ENCODE measurements at regions not wholly inside any gene's neighbourhood (a gene's known extent, or its start where the extent isn't known, plus 50 kb on each side); places are given as distances from the start of the nearest gene placed in this dataset.
"Not testable (repeated sequence)": the region's sequence is repeated elsewhere in the genome, so short reads cannot be mapped to it uniquely, and the experiment has no call there.

- WGBS (ENCODE audit: insufficient coverage): no CpG with 5 or more reads among the region's 3 CpGs
- Histone ChIP-seq H3K27me3 (ENCODE audit: control insufficient read depth, insufficient read depth, low read length) (no peaks in the 10 kb centered on the region), H3K36me3 (ENCODE audit: control insufficient read depth, insufficient read depth, low read length) (no peaks in the 10 kb centered on the region), H3K27ac (ENCODE audit: low read depth, low read length) (no peak overlapping the region), H3K9me3 (ENCODE audit: control insufficient read depth, insufficient read depth, low read length) (no peaks in the 10 kb centered on the region), H3K4me1 (ENCODE audit: control insufficient read depth, insufficient read depth, low read length) (peaks cover 22% of the 10 kb centered on the region), H3K4me3 (ENCODE audit: low read depth, low read length) (no peak overlapping the region)
- DNase-seq (ENCODE audit: low read depth in 4 of 6, low spot score in 6 of 6): no peak
Measured at GRCh38 chr9:88875400-88876120, 115.7 kb upstream of the S1PR3 start.

GRCh38 chr9:88880199-88880598, 111.1 kb upstream of the S1PR3 start:
- DNase-seq (ENCODE audit: low read depth in 4 of 6, low spot score in 6 of 6): no peak
- H3K27ac ChIP-seq (ENCODE audit: low read depth, low read length): no peak overlapping the region
- H3K27me3 ChIP-seq (ENCODE audit: control insufficient read depth, insufficient read depth, low read length): no peaks in the 10 kb centered on the region
- H3K36me3 ChIP-seq (ENCODE audit: control insufficient read depth, insufficient read depth, low read length): no peaks in the 10 kb centered on the region
- no peaks in the 10 kb centered on the region for H3K9me3 ChIP-seq (ENCODE audit: control insufficient read depth, insufficient read depth, low read length)
- H3K4me1 ChIP-seq (ENCODE audit: control insufficient read depth, insufficient read depth, low read length): no peaks in the 10 kb centered on the region
- WGBS (ENCODE audit: insufficient coverage): 90% methylated on average over 8 of the region's 8 CpGs
- H3K4me3 ChIP-seq (ENCODE audit: low read depth, low read length): no peak overlapping the region

GRCh38 chr9:88884291-88884690, 107.0 kb upstream of the S1PR3 start:
- not testable (repeated sequence) for DNase-seq (ENCODE audit: low read depth in 4 of 6, low spot score in 6 of 6); H3K4me1 ChIP-seq (ENCODE audit: control insufficient read depth, insufficient read depth, low read length); H3K27ac ChIP-seq (ENCODE audit: low read depth, low read length); H3K4me3 ChIP-seq (ENCODE audit: low read depth, low read length); H3K9me3 ChIP-seq (ENCODE audit: control insufficient read depth, insufficient read depth, low read length); H3K36me3 ChIP-seq (ENCODE audit: control insufficient read depth, insufficient read depth, low read length); H3K27me3 ChIP-seq (ENCODE audit: control insufficient read depth, insufficient read depth, low read length)
- WGBS (ENCODE audit: insufficient coverage): no CpG with 5 or more reads among the region's 1 CpG

GRCh38 chr9:88886762-88887161, 104.5 kb upstream of the S1PR3 start:
- H3K36me3 ChIP-seq (ENCODE audit: control insufficient read depth, insufficient read depth, low read length); H3K27me3 ChIP-seq (ENCODE audit: control insufficient read depth, insufficient read depth, low read length); H3K4me1 ChIP-seq (ENCODE audit: control insufficient read depth, insufficient read depth, low read length); H3K27ac ChIP-seq (ENCODE audit: low read depth, low read length); H3K9me3 ChIP-seq (ENCODE audit: control insufficient read depth, insufficient read depth, low read length); DNase-seq (ENCODE audit: low read depth in 4 of 6, low spot score in 6 of 6); H3K4me3 ChIP-seq (ENCODE audit: low read depth, low read length): not testable (repeated sequence)
- 0% methylated on average over 1 of the region's 2 CpGs for WGBS (ENCODE audit: insufficient coverage)

GRCh38 chr9:88889386-88889785, 101.9 kb upstream of the S1PR3 start:
- WGBS (ENCODE audit: insufficient coverage): no CpG with 5 or more reads among the region's 4 CpGs
- Histone ChIP-seq H3K27ac (ENCODE audit: low read depth, low read length) (no peak overlapping the region), H3K36me3 (ENCODE audit: control insufficient read depth, insufficient read depth, low read length) (no peaks in the 10 kb centered on the region), H3K4me3 (ENCODE audit: low read depth, low read length) (no peak overlapping the region), H3K9me3 (ENCODE audit: control insufficient read depth, insufficient read depth, low read length) (no peaks in the 10 kb centered on the region), H3K4me1 (ENCODE audit: control insufficient read depth, insufficient read depth, low read length) (peaks cover 6% of the 10 kb centered on the region), H3K27me3 (ENCODE audit: control insufficient read depth, insufficient read depth, low read length) (no peaks in the 10 kb centered on the region)
- DNase-seq (ENCODE audit: low read depth in 4 of 6, low spot score in 6 of 6): peak in 2 of 6 donors; percentile 4 to 21

- Histone ChIP-seq H3K27ac (ENCODE audit: low read depth, low read length) (no peak overlapping the region), H3K36me3 (ENCODE audit: control insufficient read depth, insufficient read depth, low read length) (no peaks in the 10 kb centered on the region), H3K9me3 (ENCODE audit: control insufficient read depth, insufficient read depth, low read length) (no peaks in the 10 kb centered on the region), H3K4me3 (ENCODE audit: low read depth, low read length) (no peak overlapping the region), H3K27me3 (ENCODE audit: control insufficient read depth, insufficient read depth, low read length) (no peaks in the 10 kb centered on the region), H3K4me1 (ENCODE audit: control insufficient read depth, insufficient read depth, low read length) (peaks cover 6% of the 10 kb centered on the region)
- DNase-seq (ENCODE audit: low read depth in 4 of 6, low spot score in 6 of 6): no peak
- WGBS (ENCODE audit: insufficient coverage): 100% methylated on average over 3 of the region's 4 CpGs
Measured at GRCh38 chr9:88890546-88890945, 100.7 kb upstream of the S1PR3 start.

GRCh38 chr9:88891040-88891439, 100.2 kb upstream of the S1PR3 start:
- Histone ChIP-seq H3K27ac (ENCODE audit: low read depth, low read length) (no peak overlapping the region), H3K4me3 (ENCODE audit: low read depth, low read length) (no peak overlapping the region), H3K4me1 (ENCODE audit: control insufficient read depth, insufficient read depth, low read length) (peaks cover 6% of the 10 kb centered on the region), H3K9me3 (ENCODE audit: control insufficient read depth, insufficient read depth, low read length) (no peaks in the 10 kb centered on the region), H3K27me3 (ENCODE audit: control insufficient read depth, insufficient read depth, low read length) (no peaks in the 10 kb centered on the region), H3K36me3 (ENCODE audit: control insufficient read depth, insufficient read depth, low read length) (no peaks in the 10 kb centered on the region)
- peak in 1 of 6 donors; percentile 3 for DNase-seq (ENCODE audit: low read depth in 4 of 6, low spot score in 6 of 6)
- WGBS (ENCODE audit: insufficient coverage): 92% methylated on average over 1 of the region's 2 CpGs

GRCh38 chr9:88892724-88893123, 98.5 kb upstream of the S1PR3 start:
- no peak overlapping the region for H3K4me3 ChIP-seq (ENCODE audit: low read depth, low read length)
- no peaks in the 10 kb centered on the region for H3K36me3 ChIP-seq (ENCODE audit: control insufficient read depth, insufficient read depth, low read length)
- 36% methylated on average over 1 of the region's 4 CpGs for whole genome bisulfite sequencing (ENCODE audit: insufficient coverage)
- peak in 1 of 6 donors; percentile 8 for DNase-seq (ENCODE audit: low read depth in 4 of 6, low spot score in 6 of 6)
- H3K9me3 ChIP-seq (ENCODE audit: control insufficient read depth, insufficient read depth, low read length): no peaks in the 10 kb centered on the region
- no peak overlapping the region for H3K27ac ChIP-seq (ENCODE audit: low read depth, low read length)
- H3K4me1 ChIP-seq (ENCODE audit: control insufficient read depth, insufficient read depth, low read length): peaks cover 6% of the 10 kb centered on the region
- no peaks in the 10 kb centered on the region for H3K27me3 ChIP-seq (ENCODE audit: control insufficient read depth, insufficient read depth, low read length)

- Histone ChIP-seq H3K4me1 (ENCODE audit: control insufficient read depth, insufficient read depth, low read length) (no peaks in the 10 kb centered on the region), H3K36me3 (ENCODE audit: control insufficient read depth, insufficient read depth, low read length) (no peaks in the 10 kb centered on the region), H3K9me3 (ENCODE audit: control insufficient read depth, insufficient read depth, low read length) (no peaks in the 10 kb centered on the region), H3K27ac (ENCODE audit: low read depth, low read length) (no peak overlapping the region), H3K27me3 (ENCODE audit: control insufficient read depth, insufficient read depth, low read length) (no peaks in the 10 kb centered on the region), H3K4me3 (ENCODE audit: low read depth, low read length) (no peak overlapping the region)
- DNase-seq (ENCODE audit: low read depth in 4 of 6, low spot score in 6 of 6): no peak
Measured at GRCh38 chr9:88897081-88897480, 94.2 kb upstream of the S1PR3 start.

GRCh38 chr9:88898039-88898720, 93.1 kb upstream of the S1PR3 start:
- Histone ChIP-seq H3K27ac (ENCODE audit: low read depth, low read length) (no peak overlapping the region), H3K4me1 (ENCODE audit: control insufficient read depth, insufficient read depth, low read length) (no peaks in the 10 kb centered on the region), H3K4me3 (ENCODE audit: low read depth, low read length) (no peak overlapping the region), H3K36me3 (ENCODE audit: control insufficient read depth, insufficient read depth, low read length) (no peaks in the 10 kb centered on the region), H3K9me3 (ENCODE audit: control insufficient read depth, insufficient read depth, low read length) (no peaks in the 10 kb centered on the region), H3K27me3 (ENCODE audit: control insufficient read depth, insufficient read depth, low read length) (no peaks in the 10 kb centered on the region)
- WGBS (ENCODE audit: insufficient coverage): no CpG with 5 or more reads among the region's 5 CpGs
- peak in 1 of 6 donors; percentile 53 for DNase-seq (ENCODE audit: low read depth in 4 of 6, low spot score in 6 of 6)

Measured in spinal cord (tissue), 9 donors.